Thoracic aorta (tissue), 2 donors: ENCODE measurements at regions not wholly inside any gene's neighbourhood (a gene's known extent, or its start where the extent isn't known, plus 50 kb on each side); places are given as distances from the start of the nearest gene placed in this dataset.

Experiments
- ATAC-seq: fragments of 150-250 bp; one replicate; pipeline ENCODE4 v1.8.0; 2017; ENCODE audit warnings: low read depth; ENCODE audit not compliant: insufficient number of reproducible peaks, low FRiP score
- DNase-seq: peaks from one replicate; pipeline ENCODE4 v3.0.0-alpha.2; 2020; ENCODE audit warnings: low spot score
- H3K27ac ChIP-seq, 2 donors: fragments of 200-600 bp; sonication (generic); 1 replicate in 1 of 2; 2 replicates in 1 of 2; pipeline ENCODE4 v1.5.1; 2016; ENCODE audit warnings: mild to moderate bottlenecking in 2 of 2, moderate library complexity in 2 of 2
- H3K27me3 ChIP-seq: fragments of 200-600 bp; sonication (generic); replicated peaks from 2 replicates; pipeline ENCODE4 v1.6.0; 2016; ENCODE audit warnings: mild to moderate bottlenecking; ENCODE audit not compliant: insufficient read depth
- H3K36me3 ChIP-seq: fragments of 200-600 bp; sonication (generic); one replicate; pipeline ENCODE4 v1.5.1; 2016
- H3K4me1 ChIP-seq, 2 donors: fragments of 200-600 bp; sonication (generic); 1 replicate in 1 of 2; 2 replicates in 1 of 2; pipeline versions ENCODE4 v1.5.1 to v1.6.0; 2016; ENCODE audit warnings: low read depth in 2 of 2, mild to moderate bottlenecking in 1 of 2; ENCODE audit not compliant: control insufficient read depth in 1 of 2
- H3K4me3 ChIP-seq: fragments of 200-600 bp; sonication (generic); 2 replicates; pipeline ENCODE4 v1.5.1; 2016; ENCODE audit warnings: mild to moderate bottlenecking
- H3K9me3 ChIP-seq: fragments of 200-600 bp; sonication (generic); 2 replicates; pipeline ENCODE4 v1.5.1; 2016
- CTCF ChIP-seq: fragments of 200-600 bp; sonication (generic); IDR thresholded peaks from one replicate; pipeline ENCODE4 v1.5.1; 2019; ENCODE audit warnings: antibody characterized with exemption

- DNase-seq (no peak), ATAC-seq (no peak)
- Histone ChIP-seq H3K36me3 (no peaks in the 10 kb centered on the region), H3K9me3 (no peaks in the 10 kb centered on the region), H3K4me1 (no peaks in the 10 kb centered on the region), H3K27ac (no peak overlapping the region), H3K4me3 (no peak overlapping the region), H3K27me3 (no peaks in the 10 kb centered on the region)
- TF ChIP-seq CTCF, result no peak
Observed at GRCh38 chr9:79054500-79054899, 517.3 kb upstream of the TLE4 start.

DNA sequence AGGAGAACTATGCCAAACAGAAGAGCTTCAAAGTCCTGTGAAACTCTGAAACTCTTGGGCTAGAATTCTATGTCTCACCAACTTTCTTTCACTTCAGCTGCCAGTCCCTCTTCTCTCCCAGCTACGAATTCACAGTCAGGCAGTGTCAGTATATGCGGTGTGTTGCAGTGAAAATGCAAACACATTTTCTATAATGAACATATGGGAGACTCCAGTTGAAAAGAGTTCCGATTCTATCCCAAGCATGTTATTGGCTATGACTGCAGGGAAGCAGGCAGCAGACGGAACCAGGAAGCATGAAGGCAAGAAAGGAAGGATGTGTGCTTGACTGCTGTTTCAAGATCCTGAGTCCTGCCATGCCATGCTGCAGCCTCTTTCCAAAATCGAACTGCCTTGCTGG, 515.7 kb upstream of the TLE4 start:
- H3K27me3 ChIP-seq, result no peaks in the 10 kb centered on the region
- no peak overlapping the region for H3K4me3 ChIP-seq
- ATAC-seq (no peak), DNase-seq (no peak)
- H3K27ac ChIP-seq, result no peak overlapping the region
- H3K36me3 ChIP-seq, result no peaks in the 10 kb centered on the region
- TF ChIP-seq CTCF, result no peak
- H3K9me3 ChIP-seq, result no peaks in the 10 kb centered on the region
- H3K4me1 ChIP-seq, result no peaks in the 10 kb centered on the region

DNA sequence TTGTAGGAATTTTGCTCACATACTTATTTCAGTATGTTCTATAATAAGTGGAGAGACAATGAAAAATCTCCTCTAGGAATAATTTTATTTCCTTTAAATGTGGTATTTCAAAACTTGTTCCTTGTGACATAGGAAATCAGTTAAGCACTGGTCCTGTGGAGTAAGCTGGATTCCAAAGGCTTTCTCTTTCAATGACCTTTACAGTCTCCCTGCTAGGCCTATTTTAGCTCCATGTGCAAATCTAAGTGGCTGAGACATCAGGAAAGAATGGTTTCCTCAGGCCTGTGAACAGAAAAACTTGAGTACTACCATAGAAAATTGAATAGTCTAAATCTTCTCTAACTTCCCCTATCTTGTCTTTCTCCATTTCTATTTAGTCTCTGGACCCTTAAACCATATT, 514.2 kb upstream of the TLE4 start:
- H3K4me1 ChIP-seq, result no peaks in the 10 kb centered on the region
- ATAC-seq (no peak), DNase-seq (no peak)
- TF ChIP-seq CTCF, result no peak
- no peaks in the 10 kb centered on the region for H3K27me3 ChIP-seq
- H3K4me3 ChIP-seq, result no peak overlapping the region
- no peaks in the 10 kb centered on the region for H3K9me3 ChIP-seq
- H3K36me3 ChIP-seq, result no peaks in the 10 kb centered on the region
- H3K27ac ChIP-seq, result no peak overlapping the region

- TF ChIP-seq CTCF, result no peak
- no peaks in the 10 kb centered on the region for H3K4me1 ChIP-seq
- no peaks in the 10 kb centered on the region for H3K9me3 ChIP-seq
- H3K27ac ChIP-seq, result no peak overlapping the region
- H3K36me3 ChIP-seq, result no peaks in the 10 kb centered on the region
- H3K27me3 ChIP-seq, result no peaks in the 10 kb centered on the region
- ATAC-seq (no peak), DNase-seq (no peak)
- no peak overlapping the region for H3K4me3 ChIP-seq
Observed at GRCh38 chr9:79060766-79061165, 511.0 kb upstream of the TLE4 start.

DNA sequence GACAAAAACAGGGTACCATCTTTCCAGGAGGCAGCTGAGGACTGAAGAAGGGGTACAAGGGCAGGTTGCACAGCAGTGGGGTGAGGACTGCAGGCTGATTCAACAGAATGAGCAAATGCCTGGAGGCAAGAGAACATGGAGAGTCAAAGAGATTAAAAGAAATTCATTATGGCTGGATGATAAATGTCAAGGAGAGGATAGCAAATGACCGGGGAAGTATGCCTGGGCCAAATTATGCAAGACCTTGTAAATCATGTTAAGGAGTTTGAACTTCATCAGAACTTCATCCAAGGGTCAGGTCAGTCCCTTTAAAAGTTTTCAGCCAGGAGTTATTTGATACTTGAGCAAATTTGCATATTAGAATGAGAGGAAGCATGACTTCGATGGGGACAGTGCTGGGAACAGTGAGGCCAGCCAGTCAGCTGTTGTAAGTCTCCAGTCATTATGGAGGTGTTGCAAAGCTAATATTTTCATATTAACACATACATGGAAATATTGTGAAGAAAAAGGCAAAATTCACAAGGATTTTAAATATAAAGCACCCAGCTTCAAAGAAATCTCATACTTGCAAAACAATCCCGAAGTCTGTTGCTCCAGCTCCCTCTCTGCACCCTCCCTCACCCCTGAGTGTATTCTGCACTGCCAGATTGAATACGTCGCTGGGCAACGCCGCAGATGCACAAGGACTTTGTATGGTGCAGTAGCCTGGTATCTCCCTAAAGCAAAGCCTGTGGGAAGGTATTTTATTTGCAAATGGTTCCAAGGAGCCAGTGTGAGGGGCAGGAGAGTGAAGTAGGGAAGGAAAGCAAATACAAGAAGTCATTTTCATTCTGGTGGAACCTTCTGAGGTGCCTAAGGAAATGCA, 509.8 kb upstream of the TLE4 start:
- no peak overlapping the region for H3K27ac ChIP-seq
- DNase-seq, result no peak
- no peak for TF ChIP-seq CTCF
- H3K4me1 ChIP-seq, result no peaks in the 10 kb centered on the region
- H3K4me3 ChIP-seq, result no peak overlapping the region
- H3K27me3 ChIP-seq, result no peaks in the 10 kb centered on the region
- no peaks in the 10 kb centered on the region for H3K36me3 ChIP-seq
- no peaks in the 10 kb centered on the region for H3K9me3 ChIP-seq
- no peak for ATAC-seq
